ENCODE measurements at regions not wholly inside any gene's neighbourhood (a gene's known extent, or its start where the extent isn't known, plus 50 kb on each side); places are given as distances from the start of the nearest gene placed in this dataset.

DNA sequence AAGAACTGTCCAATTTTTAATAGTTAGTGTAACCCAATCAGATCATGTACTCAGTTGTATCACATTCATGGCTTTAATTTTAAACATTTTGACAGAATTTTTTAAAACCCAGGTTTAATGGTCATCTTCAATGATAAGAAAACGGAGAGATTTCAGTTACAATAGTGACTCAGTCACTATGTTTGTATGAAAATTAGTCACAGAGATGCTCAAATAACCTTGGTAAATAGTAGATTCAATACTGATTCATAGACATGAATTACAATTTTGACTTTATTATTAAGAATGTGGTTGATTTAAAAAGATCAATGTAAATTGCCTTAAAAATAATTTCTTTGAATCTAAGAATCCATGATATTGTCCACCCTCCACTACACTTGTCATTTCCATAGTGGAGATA, 64.6 kb upstream of the TYRP1 start:
- Mint-ChIP-seq H3K27me3 (ENCODE audit: low read depth in 2 of 2) (no peaks in the 10 kb centered on the region), H3K36me3 (no peaks in the 10 kb centered on the region), H3K9me3 (peaks cover 15 to 18% of the 10 kb centered on the region in 2 donors), H3K4me3 (no peak overlapping the region), H3K27ac (no peak overlapping the region), H3K4me1 (no peaks in the 10 kb centered on the region)
- TF ChIP-seq CTCF (IDR thresholded peaks at IDR 0.05), result no peak
- H3K4me1 ChIP-seq (ENCODE audit: control insufficient read depth, insufficient read depth, low read length), result no peaks in the 10 kb centered on the region
- H3K27me3 ChIP-seq (ENCODE audit: control insufficient read depth, insufficient read depth, low read length), result no peaks in the 10 kb centered on the region
- no peak for ATAC-seq
- no peaks in the 10 kb centered on the region for H3K36me3 ChIP-seq (ENCODE audit: control insufficient read depth, insufficient read depth, low read length)
- H3K4me3 ChIP-seq (ENCODE audit: low read length), result no peak overlapping the region
- intact Hi-C loops (cut with micrococcal nuclease), result no loop called here
- WGBS (ENCODE audit: insufficient coverage), result 67% methylated on average over 1 of the region's 1 CpG
- no peak for DNase-seq
- H3K27ac ChIP-seq (ENCODE audit: low read length), result no peak overlapping the region
- peaks cover 3% of the 10 kb centered on the region for H3K9me3 ChIP-seq (ENCODE audit: control insufficient read depth, insufficient read depth, low read length)

- no peak overlapping the region for H3K4me3 ChIP-seq (ENCODE audit: low read length)
- H3K36me3 Mint-ChIP-seq, result no peaks in the 10 kb centered on the region
- H3K9me3 ChIP-seq (ENCODE audit: control insufficient read depth, insufficient read depth, low read length), result peaks cover 3% of the 10 kb centered on the region
- no peak overlapping the region for H3K27ac Mint-ChIP-seq
- no peaks in the 10 kb centered on the region for H3K4me1 ChIP-seq (ENCODE audit: control insufficient read depth, insufficient read depth, low read length)
- DNase-seq (no peak), ATAC-seq (no peak)
- H3K4me3 Mint-ChIP-seq, result no peak overlapping the region
- no peaks in the 10 kb centered on the region for H3K27me3 Mint-ChIP-seq (ENCODE audit: low read depth in 2 of 2)
- no peaks in the 10 kb centered on the region for H3K36me3 ChIP-seq (ENCODE audit: control insufficient read depth, insufficient read depth, low read length)
- no CpG with 5 or more reads among the region's 2 CpGs for WGBS (ENCODE audit: insufficient coverage)
- no peak overlapping the region for H3K27ac ChIP-seq (ENCODE audit: low read length)
- no peaks in the 10 kb centered on the region for H3K4me1 Mint-ChIP-seq
- intact Hi-C loops (cut with micrococcal nuclease), result no loop called here
- H3K27me3 ChIP-seq (ENCODE audit: control insufficient read depth, insufficient read depth, low read length), result no peaks in the 10 kb centered on the region
- TF ChIP-seq CTCF (IDR thresholded peaks at IDR 0.05), result no peak
- H3K9me3 Mint-ChIP-seq, result peaks cover 15 to 22% of the 10 kb centered on the region in 2 donors
Measured at GRCh38 chr9:12629067-12629466, 64.1 kb upstream of the TYRP1 start.

- no peaks in the 10 kb centered on the region for H3K36me3 ChIP-seq (ENCODE audit: control insufficient read depth, insufficient read depth, low read length)
- H3K4me3 ChIP-seq (ENCODE audit: low read length), result no peak overlapping the region
- H3K27me3 ChIP-seq (ENCODE audit: control insufficient read depth, insufficient read depth, low read length), result no peaks in the 10 kb centered on the region
- no peak overlapping the region for H3K27ac ChIP-seq (ENCODE audit: low read length)
- H3K9me3 ChIP-seq (ENCODE audit: control insufficient read depth, insufficient read depth, low read length), result peaks cover 3% of the 10 kb centered on the region
- WGBS (ENCODE audit: insufficient coverage), result 80% methylated on average over 1 of the region's 5 CpGs
- intact Hi-C loops (cut with micrococcal nuclease), result no loop called here
- no peak for TF ChIP-seq CTCF (IDR thresholded peaks at IDR 0.05)
- H3K27ac Mint-ChIP-seq, result no peak overlapping the region
- no peaks in the 10 kb centered on the region for H3K36me3 Mint-ChIP-seq
- peaks cover 21 to 32% of the 10 kb centered on the region in 2 donors for H3K9me3 Mint-ChIP-seq
- DNase-seq (no peak), ATAC-seq (no peak)
- H3K27me3 Mint-ChIP-seq (ENCODE audit: low read depth in 2 of 2), result no peaks in the 10 kb centered on the region
- no peaks in the 10 kb centered on the region for H3K4me1 Mint-ChIP-seq
- H3K4me1 ChIP-seq (ENCODE audit: control insufficient read depth, insufficient read depth, low read length), result no peaks in the 10 kb centered on the region
- no peak overlapping the region for H3K4me3 Mint-ChIP-seq
Measured at GRCh38 chr9:12631866-12632265, 61.3 kb upstream of the TYRP1 start.

DNA sequence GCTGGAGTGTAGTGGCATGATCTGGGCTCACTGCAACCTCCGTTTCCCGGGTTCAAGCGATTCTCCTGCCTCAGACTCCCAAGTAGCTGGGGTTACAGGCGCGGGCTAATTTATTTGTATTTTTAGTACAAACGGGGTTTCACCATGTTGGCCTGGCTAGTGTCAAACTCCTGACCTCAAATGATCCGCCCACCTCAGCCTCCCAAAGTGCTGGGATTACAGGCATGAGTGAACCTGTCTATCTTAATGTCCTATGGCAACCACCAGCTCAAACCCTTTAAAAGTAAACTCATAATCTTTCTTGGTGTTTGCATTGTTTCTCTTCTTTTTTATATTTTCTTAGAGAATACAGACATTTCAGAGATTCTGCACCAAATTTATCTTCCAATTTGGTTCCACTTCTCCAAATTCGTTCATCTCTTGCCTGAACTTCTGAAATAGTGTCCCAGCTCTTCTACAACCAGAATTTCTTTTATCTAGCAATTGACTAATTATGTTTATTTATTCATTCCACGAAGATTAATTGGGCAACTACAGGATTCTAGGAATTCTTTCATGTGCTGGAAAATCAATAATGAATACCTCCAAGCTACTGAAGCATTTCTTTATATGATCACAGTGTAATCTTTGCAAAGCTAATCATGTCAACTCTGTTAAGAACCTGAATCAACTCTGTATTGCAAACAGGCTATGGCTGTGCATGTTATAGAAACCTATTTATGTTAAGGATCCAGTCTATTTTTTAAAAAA, 60.0 kb upstream of the TYRP1 start:
- no peaks in the 10 kb centered on the region for H3K27me3 Mint-ChIP-seq (ENCODE audit: low read depth in 2 of 2)
- Histone ChIP-seq H3K9me3 (ENCODE audit: control insufficient read depth, insufficient read depth, low read length) (peaks cover 3% of the 10 kb centered on the region), H3K27me3 (ENCODE audit: control insufficient read depth, insufficient read depth, low read length) (no peaks in the 10 kb centered on the region), H3K4me1 (ENCODE audit: control insufficient read depth, insufficient read depth, low read length) (no peaks in the 10 kb centered on the region), H3K36me3 (ENCODE audit: control insufficient read depth, insufficient read depth, low read length) (no peaks in the 10 kb centered on the region), H3K27ac (ENCODE audit: low read length) (no peak overlapping the region), H3K4me3 (ENCODE audit: low read length) (no peak overlapping the region)
- TF ChIP-seq CTCF (IDR thresholded peaks at IDR 0.05), result no peak
- 80% methylated on average over 9 of the region's 9 CpGs for WGBS (ENCODE audit: insufficient coverage)
- H3K9me3 Mint-ChIP-seq, result peaks cover 17 to 29% of the 10 kb centered on the region in 2 donors
- intact Hi-C loops (cut with micrococcal nuclease), result no loop called here
- DNase-seq (no peak), ATAC-seq (no peak)
- H3K4me3 Mint-ChIP-seq, result no peak overlapping the region
- no peaks in the 10 kb centered on the region for H3K36me3 Mint-ChIP-seq
- no peak overlapping the region for H3K27ac Mint-ChIP-seq
- no peaks in the 10 kb centered on the region for H3K4me1 Mint-ChIP-seq
